GM12878 (cell line): ENCODE measurements at regions not wholly inside any gene's neighbourhood (a gene's known extent, or its start where the extent isn't known, plus 50 kb on each side); places are given as distances from the start of the nearest gene placed in this dataset.

Source experiments
- ATAC-seq: fragments of 200-7000 bp; cut with Tn5 transposase; 3 replicates; pipeline ENCODE4 v1.9.1; 2020; ENCODE audit warnings: mild to moderate bottlenecking, moderate library complexity
- BruUV-seq: library from RNA; stranded (reverse); fragments of 400-500 nt; replicated peaks from 2 replicates; lab custom pipeline; 2021; lab: Mats Ljungman, UMichigan
- CTCF ChIA-PET: fragments of 300-600 bp; sonication (Branson Sonifier 250); formaldehyde crosslinking; extraction: SDS; loops from one replicate; lab custom pipeline; 2021; ENCODE audit warnings: inconsistent platforms; lab: Yijun Ruan, JAX
- POLR2A ChIA-PET: fragments of 350-600 bp; formaldehyde crosslinking; extraction: SDS; loops from one replicate; lab custom pipeline; 2021; ENCODE audit warnings: inconsistent platforms; lab: Charles Lee
- RAD21 ChIA-PET: fragments of 300-600 bp; sonication (Branson Sonifier 250); formaldehyde crosslinking; loops from one replicate; lab custom pipeline; 2023; ENCODE audit warnings: antibody characterized with exemption; ENCODE audit not compliant: unreplicated experiment; lab: Charles Lee
- SMC1A ChIA-PET: fragments of 300-600 bp; sonication (Branson Sonifier 250); formaldehyde crosslinking; loops from one replicate; lab custom pipeline; 2023; ENCODE audit not compliant: unreplicated experiment, uncharacterized antibody; lab: Charles Lee
- DNase-seq: peaks from one replicate; pipeline ENCODE4 v3.0.0-alpha.2; 2011; ENCODE audit warnings: low read depth, low spot score
- FAIRE-seq: peaks from 3 replicates; lab custom pipeline; 2011; peaks lifted over from hg19 to GRCh38; lab: Jason Lieb, UNC
- H2AFZ ChIP-seq: 2 replicates; pipeline ENCODE4 v1.6.0; 2011; ENCODE audit warnings: low read depth, low read length, control low read depth; ENCODE audit not compliant: control insufficient read depth
- H3K27ac ChIP-seq: 2 replicates; pipeline ENCODE4 v1.5.1; 2011; ENCODE audit warnings: control low read depth; ENCODE audit not compliant: control insufficient read depth, insufficient read depth
- H3K27me3 ChIP-seq, 2 experiments: replicated peaks in 1 of 2; 2 replicates each; pipeline versions ENCODE4 v1.6.0 to v1.6.1; 2011; ENCODE audit warnings: low read length in 1 of 2; ENCODE audit not compliant: control insufficient read depth in 2 of 2, insufficient read depth in 2 of 2
- H3K36me3 ChIP-seq, 2 experiments: 2 replicates each; pipeline ENCODE4 v1.5.1; 2011; ENCODE audit warnings: low read length in 1 of 2; ENCODE audit not compliant: control insufficient read depth in 2 of 2, insufficient read depth in 2 of 2
- H3K4me1 ChIP-seq: 2 replicates; pipeline ENCODE4 v1.6.1; 2011; ENCODE audit warnings: mild to moderate bottlenecking, low read length, moderate library complexity, mixed read lengths; ENCODE audit not compliant: control insufficient read depth, insufficient read depth
- H3K4me2 ChIP-seq: 2 replicates; pipeline ENCODE4 v1.6.0; 2011; ENCODE audit warnings: control low read depth; ENCODE audit not compliant: control insufficient read depth, insufficient read depth
- H3K4me3 ChIP-seq: fragments of 200-600 bp; sonication (generic); 2 replicates; pipeline ENCODE4 v1.5.1; 2016
- H3K79me2 ChIP-seq: 2 replicates; pipeline ENCODE4 v1.6.0; 2011; ENCODE audit warnings: low read length; ENCODE audit not compliant: control insufficient read depth, insufficient read depth
- H3K9ac ChIP-seq: 2 replicates; pipeline ENCODE4 v1.8.0; 2011; ENCODE audit warnings: low read length, control low read depth, mixed read lengths; ENCODE audit not compliant: control insufficient read depth, insufficient read depth
- H3K9me3 ChIP-seq: replicated peaks from 3 replicates; pipeline ENCODE4 v1.5.1; 2011; ENCODE audit warnings: mild to moderate bottlenecking, low read length; ENCODE audit not compliant: control insufficient read depth, insufficient read depth
- H4K20me1 ChIP-seq: 2 replicates; pipeline ENCODE4 v1.6.0; 2011; ENCODE audit not compliant: control insufficient read depth, insufficient read depth
- BCL11A ChIP-seq: IDR thresholded peaks from 2 replicates; pipeline ENCODE4 v1.6.1; 2011; ENCODE audit warnings: low read depth, low read length
- ETV6 ChIP-seq, 2 experiments: fragments of 450-650 bp in 1 of 2; IDR thresholded peaks in 1 of 2; conservative IDR thresholded peaks in 1 of 2; 2 replicates each; pipeline ENCODE4 v1.6.1; 2014; ENCODE audit warnings: antibody characterized with exemption in 1 of 2, borderline replicate concordance in 1 of 2, low read depth in 1 of 2, mild to moderate bottlenecking in 1 of 2, moderate library complexity in 1 of 2
- GABPA ChIP-seq: IDR thresholded peaks from 2 replicates; pipeline ENCODE4 v1.6.1; 2014; ENCODE audit warnings: antibody characterized with exemption, low read depth, mild to moderate bottlenecking, inconsistent platforms
- KAT2A ChIP-seq: conservative IDR thresholded peaks from 2 replicates; pipeline ENCODE4 v1.6.1; 2011; ENCODE audit warnings: low read depth, low read length; ENCODE audit not compliant: control insufficient read depth
- KLF5 ChIP-seq: fragments of 450-650 bp; IDR thresholded peaks from 2 replicates; pipeline ENCODE4 v1.6.1; 2014; ENCODE audit warnings: mild to moderate bottlenecking; ENCODE audit not compliant: partially characterized antibody
- NR2F1 ChIP-seq: fragments of 450-650 bp; conservative IDR thresholded peaks from 2 replicates; pipeline ENCODE4 v1.6.1; 2017; ENCODE audit warnings: mild to moderate bottlenecking
- PBX3 ChIP-seq: IDR thresholded peaks from 2 replicates; pipeline ENCODE4 v1.6.1; 2011; ENCODE audit warnings: mild to moderate bottlenecking, low read depth, low read length, moderate library complexity; ENCODE audit not compliant: insufficient replicate concordance
- POLR2AphosphoS2 ChIP-seq: IDR thresholded peaks from 2 replicates; pipeline ENCODE4 v1.6.1; 2011; ENCODE audit warnings: low read depth, mild to moderate bottlenecking, low read length, improper control_type of control experiment, moderate library complexity
- SIX5 ChIP-seq: IDR thresholded peaks from 2 replicates; pipeline ENCODE4 v1.6.1; 2011; ENCODE audit warnings: mild to moderate bottlenecking, low read depth, low read length, moderate library complexity; ENCODE audit not compliant: severe bottlenecking
- SUZ12 ChIP-seq: fragments of 200-600 bp; sonication (generic); IDR thresholded peaks from one replicate; pipeline ENCODE4 v1.6.1; 2018; ENCODE audit warnings: antibody characterized with exemption, mild to moderate bottlenecking; ENCODE audit not compliant: unreplicated experiment
- ZBTB11 ChIP-seq: fragments of 450-650 bp; formaldehyde crosslinking; IDR thresholded peaks from 2 replicates; pipeline ENCODE4 v1.5.0; 2022; ENCODE audit warnings: mild to moderate bottlenecking, missing genetic modification characterization
- WGBS: methylation state at CpG from one replicate; pipeline ENCODE4 v1.1.6; 2016; ENCODE audit warnings: low lambda C conversion rate; ENCODE audit not compliant: insufficient replicate concordance, insufficient coverage; ENCODE audit errors: missing lambda C conversion rate; 5-methylcytosine and 5-hydroxymethylcytosine counted together
- in situ Hi-C: fragments of 300-500 bp; cut with MboI; formaldehyde crosslinking; loops from 9 replicates; pipeline ENCODE4 v1.14.3; 2018; ENCODE audit warnings: mixed read lengths
- intact Hi-C: fragments of 100-400 bp; cut with micrococcal nuclease; formaldehyde crosslinking; loops from one replicate; pipeline ENCODE4 v1.14.2; 2022; ENCODE audit not compliant: unreplicated experiment

- TF ChIP-seq PBX3 (no peak), ETV6 (conservative IDR thresholded peaks at IDR 0.05 in 1 of 2, IDR thresholded peaks at IDR 0.05 in 1 of 2; ENCODE audit: borderline replicate concordance in 1 of 2, low read depth in 1 of 2) (no peak), KAT2A (no peak), GABPA (no peak), ZBTB11 (CRISPR knock-in tag) (no peak), NR2F1 (no peak), SIX5 (no peak), KLF5 (no peak)
These were observed 199.2 kb downstream of the MBL2 start (continued) for GRCh38 chr10:52573347-52573746.

GRCh38 chr10:52574697-52575096 lies 197.9 kb downstream of the MBL2 start:
- intact Hi-C loops (no loop called here), in situ Hi-C loops (no loop called here)
- no peak for FAIRE-seq
- DNase-seq = no peak
- no peak for ATAC-seq
- Histone ChIP-seq H3K9ac (no peak overlapping the region), H3K27ac (no peak overlapping the region), H3K9me3 (no peaks in the 10 kb centered on the region), H4K20me1 (no peaks in the 10 kb centered on the region), H3K4me3 (no peak overlapping the region), H3K36me3 (no peaks in the 10 kb centered on the region), H3K27me3 (no peaks in the 10 kb centered on the region), H3K4me1 (no peaks in the 10 kb centered on the region), H3K4me2 (no peak overlapping the region), H2AFZ (no peak overlapping the region), H3K79me2 (no peaks in the 10 kb centered on the region)
- CTCF ChIA-PET = interaction anchor here (0.6 to 0.9 kb wide), 2 partner anchors 8 to 204 kb away, joined by 3 to 4 read pairs; no protein-coding TSS in a partner anchor
- RAD21 ChIA-PET = no interaction called here
- POLR2A ChIA-PET = no interaction called here
- TF ChIP-seq BCL11A (no peak), SUZ12 (no peak), POLR2AphosphoS2 (no peak)
- WGBS = 66% methylated on average over 2 of the region's 2 CpGs
- SMC1A ChIA-PET = no interaction called here
- no TSS peak for BruUV-seq
